NB4 (cell line): ENCODE measurements at regions not wholly inside any gene's neighbourhood (a gene's known extent, or its start where the extent isn't known, plus 50 kb on each side); places are given as distances from the start of the nearest gene placed in this dataset.

ENCODE experiments used
- DNase-seq: peaks from one replicate; pipeline ENCODE4 v3.0.0; 2010; ENCODE audit warnings: low read depth
- H3K4me3 ChIP-seq: one replicate; pipeline ENCODE4 v1.5.1; 2011; ENCODE audit warnings: mild to moderate bottlenecking, low read depth, low read length, moderate library complexity
- CTCF ChIP-seq: IDR thresholded peaks from one replicate; pipeline ENCODE4 v1.5.1; 2012; ENCODE audit warnings: low read depth, low read length
- MAX ChIP-seq: IDR thresholded peaks from 2 replicates; pipeline ENCODE4 v1.6.1; 2011; ENCODE audit warnings: low read depth, low read length
- MYC ChIP-seq: IDR thresholded peaks from 2 replicates; pipeline ENCODE4 v1.6.1; 2011; ENCODE audit warnings: low read depth, low read length
- POLR2A ChIP-seq: IDR thresholded peaks from 2 replicates; pipeline ENCODE4 v1.6.1; 2011; ENCODE audit warnings: mild to moderate bottlenecking; ENCODE audit not compliant: insufficient read length; ENCODE audit errors: extremely low read depth

GRCh38 chr12:123075646-123076171, 75.2 kb downstream of the PITPNM2 start:
- DNase-seq, result no peak
- no peak overlapping the region for H3K4me3 ChIP-seq
- TF ChIP-seq POLR2A (no peak), MAX (no peak), CTCF (no peak), MYC (no peak)

- H3K4me3 ChIP-seq, result no peak overlapping the region
- DNase-seq, result no peak
- TF ChIP-seq POLR2A (no peak), MAX (no peak), CTCF (no peak)
Measured at GRCh38 chr12:123075087-123075645, 75.7 kb downstream of the PITPNM2 start.

- DNase-seq, result no peak
- H3K4me3 ChIP-seq, result no peak overlapping the region
- TF ChIP-seq CTCF (no peak), MYC (no peak), POLR2A (no peak), MAX (no peak)
Measured at GRCh38 chr12:123073962-123074801, 76.7 kb downstream of the PITPNM2 start.

- no peak overlapping the region for H3K4me3 ChIP-seq
- TF ChIP-seq CTCF (no peak), MAX (no peak), MYC (no peak), POLR2A (no peak)
- DNase-seq, result no peak
Measured at GRCh38 chr12:123073292-123073691, 77.6 kb downstream of the PITPNM2 start.

GRCh38 chr12:123071857-123072256, 79.0 kb downstream of the PITPNM2 start:
- no peak for DNase-seq
- TF ChIP-seq CTCF (no peak), MAX (no peak), POLR2A (no peak), MYC (no peak)
- H3K4me3 ChIP-seq, result no peak overlapping the region
